NCI-H524 (cell line): ENCODE measurements at regions not wholly inside any gene's neighbourhood (a gene's known extent, or its start where the extent isn't known, plus 50 kb on each side); places are given as distances from the start of the nearest gene placed in this dataset.
A peak's percentile ranks its signal among the peaks of the same experiment; 100 is the strongest.

Source experiments
- DNase-seq, 2 experiments: peaks; one replicate each; lab custom pipeline; 2025; lab: John Stamatoyannopoulos, UW

DNA sequence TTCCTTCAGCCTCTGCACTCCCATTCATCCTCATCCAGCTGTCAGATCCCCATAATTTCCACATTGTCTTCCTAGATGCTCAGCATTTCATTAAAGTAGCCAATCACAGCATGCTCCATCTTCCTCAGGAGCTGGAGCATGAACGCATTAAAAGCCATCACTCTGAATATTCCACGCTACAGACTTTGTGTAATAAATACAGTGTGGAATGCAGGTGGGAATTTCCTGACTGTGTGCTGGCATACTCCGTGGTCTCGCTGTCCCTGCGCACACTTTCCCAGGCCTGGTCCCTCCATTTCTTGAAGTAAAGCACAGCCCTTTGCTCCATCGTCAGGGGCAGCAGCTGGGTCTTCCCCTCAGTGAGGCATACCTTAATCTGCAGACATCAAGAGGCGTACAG is 123.7 kb upstream of the NCK2 start:
- no peak for DNase-seq

DNA sequence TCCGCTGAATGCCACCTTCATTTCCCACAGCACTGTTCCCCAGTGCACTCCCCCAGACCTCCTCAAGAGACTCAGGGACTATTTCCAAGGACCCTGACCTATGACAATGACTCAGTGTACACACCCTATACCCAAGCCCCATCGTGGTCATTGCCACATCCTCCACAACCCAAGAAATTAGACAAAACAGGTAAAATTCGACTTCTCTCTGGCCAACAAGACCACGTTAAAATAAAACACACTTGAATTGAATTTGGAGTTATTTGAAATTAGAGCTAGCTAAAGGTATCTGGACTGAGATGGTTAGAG is 126.4 kb upstream of the NCK2 start:
- DNase-seq, result no peak

DNA sequence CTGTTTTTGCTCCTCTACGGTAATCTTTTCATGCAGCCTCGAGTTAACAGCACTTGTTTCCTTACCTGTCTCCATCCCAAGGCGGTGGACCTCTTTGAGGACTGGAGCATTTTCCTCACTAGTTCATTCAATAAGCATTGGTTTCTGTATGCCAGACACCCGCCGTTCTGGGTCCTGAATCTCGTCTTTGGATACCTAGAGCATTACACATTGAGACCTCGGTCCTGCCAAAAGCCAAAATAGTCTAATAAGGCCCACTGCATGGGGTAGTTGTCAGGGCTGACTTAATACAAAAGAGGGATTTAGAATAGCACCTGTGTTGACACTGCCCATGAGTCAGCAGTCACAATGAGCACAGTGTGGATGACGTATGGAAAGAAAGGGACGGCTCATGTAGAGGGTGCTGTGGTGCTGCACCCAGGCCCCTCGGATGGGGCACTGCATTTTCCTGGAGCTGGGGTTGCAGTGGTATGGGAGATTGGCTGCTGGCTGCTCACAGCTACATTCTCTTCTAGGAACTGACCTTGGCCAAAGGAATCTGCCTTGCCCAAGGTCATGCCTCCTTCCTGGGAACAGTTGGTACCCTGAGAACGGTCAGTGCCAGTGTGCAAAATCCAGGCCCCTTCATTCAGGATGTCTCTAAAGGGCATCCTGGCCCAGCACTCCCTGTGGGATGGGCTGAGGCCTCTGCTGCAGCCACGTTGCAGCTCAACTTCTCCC is 126.9 kb upstream of the NCK2 start:
- DNase-seq, result no peak

DNA sequence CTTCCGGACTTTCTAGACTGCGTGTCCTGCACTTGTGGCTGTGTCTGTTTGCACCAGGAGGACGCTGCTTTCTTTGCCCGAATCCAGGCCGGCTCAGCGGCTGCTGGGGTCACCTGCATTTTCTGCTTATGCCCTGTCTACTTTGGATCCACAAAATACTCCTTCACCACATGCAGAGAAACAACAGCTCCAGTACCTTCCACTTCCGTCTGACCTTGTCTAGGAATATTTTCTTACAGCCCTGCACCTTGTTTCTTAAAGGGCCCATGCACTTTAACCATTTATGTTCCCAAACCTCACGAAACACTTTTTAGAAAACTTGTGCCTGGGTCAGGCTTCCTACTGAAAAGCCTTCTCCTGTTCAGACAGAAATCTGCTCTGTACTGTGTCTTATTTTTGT is 129.4 kb upstream of the NCK2 start:
- DNase-seq, result no peak

DNA sequence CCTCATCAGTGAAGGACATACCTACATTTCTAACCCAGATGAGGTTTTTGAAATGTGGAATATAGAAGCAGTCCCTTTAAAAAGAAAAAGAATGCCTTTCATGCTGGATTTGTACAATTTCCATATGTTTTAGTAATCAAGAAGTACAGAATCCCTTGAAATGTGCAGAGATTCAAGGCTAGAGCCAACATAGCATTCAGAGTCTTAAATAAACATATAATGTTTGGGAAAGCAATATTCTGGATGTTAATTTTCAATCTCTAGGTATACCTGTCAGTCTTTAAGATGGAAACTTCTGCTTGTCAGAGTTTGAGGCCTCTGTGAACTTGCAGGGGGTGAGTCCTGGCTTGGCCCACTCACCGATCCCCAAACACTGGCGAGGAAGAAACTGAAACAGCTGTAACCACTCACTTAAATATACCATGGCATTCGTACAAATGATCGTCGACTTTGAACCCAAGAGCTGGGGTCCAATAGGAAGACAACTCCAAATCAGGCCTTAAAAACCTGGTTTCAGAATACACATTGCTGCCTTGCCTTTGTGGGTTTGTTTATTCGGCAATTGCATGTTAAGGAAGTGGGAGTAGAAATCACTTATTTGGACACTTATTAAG is 132.8 kb upstream of the NCK2 start:
- no peak for DNase-seq

DNA sequence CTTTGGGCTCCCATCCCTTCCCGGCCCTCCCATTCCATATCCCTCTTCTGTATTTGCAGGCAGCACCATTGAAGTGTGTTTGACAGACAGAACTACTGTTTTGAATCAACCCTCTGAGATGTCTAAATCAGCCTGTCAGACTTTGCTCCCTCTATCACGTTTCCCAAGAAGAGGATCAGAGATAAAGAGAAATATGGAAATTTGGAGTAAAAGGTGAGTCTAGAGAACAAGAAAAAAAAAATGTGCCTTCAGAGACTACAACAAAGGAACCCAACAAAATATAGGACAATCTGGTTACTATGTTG is 133.4 kb upstream of the NCK2 start:
- DNase-seq, result no peak

DNA sequence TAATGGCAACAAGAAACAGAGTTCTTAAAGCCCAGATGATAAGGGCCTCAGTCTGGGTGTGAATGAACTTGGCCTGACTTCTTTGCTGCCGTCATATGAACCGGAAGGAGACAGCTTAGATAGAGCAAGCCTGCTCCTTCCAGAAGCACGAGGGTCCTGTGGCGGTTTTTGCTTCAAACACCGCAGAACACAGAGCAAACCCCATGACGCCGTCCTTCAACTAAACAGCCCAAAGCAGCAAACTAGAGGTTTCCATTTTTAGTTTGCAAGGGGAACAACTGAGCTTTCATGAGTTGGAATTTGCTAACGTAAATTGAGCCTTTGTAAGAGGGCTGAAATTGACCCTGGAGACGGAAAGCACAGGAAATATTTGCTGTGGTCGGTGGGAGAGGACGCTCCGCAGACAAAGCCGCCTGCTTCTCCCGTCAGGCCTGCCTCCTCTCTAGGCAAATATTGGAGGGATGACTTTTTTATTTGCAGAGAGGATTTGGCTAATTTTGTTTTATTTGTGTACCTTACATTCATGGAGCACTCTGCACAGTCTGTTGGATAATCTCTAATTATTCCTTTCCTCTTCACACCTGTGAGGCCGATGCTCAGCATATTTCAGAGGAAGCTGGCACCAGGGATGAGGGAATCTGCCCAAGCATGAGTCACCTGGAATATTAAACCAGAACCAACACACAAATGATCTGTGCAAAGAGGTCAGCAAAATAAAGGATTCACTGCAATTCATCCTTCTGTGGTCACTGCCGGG is 134.0 kb upstream of the NCK2 start:
- no peak for DNase-seq

DNA sequence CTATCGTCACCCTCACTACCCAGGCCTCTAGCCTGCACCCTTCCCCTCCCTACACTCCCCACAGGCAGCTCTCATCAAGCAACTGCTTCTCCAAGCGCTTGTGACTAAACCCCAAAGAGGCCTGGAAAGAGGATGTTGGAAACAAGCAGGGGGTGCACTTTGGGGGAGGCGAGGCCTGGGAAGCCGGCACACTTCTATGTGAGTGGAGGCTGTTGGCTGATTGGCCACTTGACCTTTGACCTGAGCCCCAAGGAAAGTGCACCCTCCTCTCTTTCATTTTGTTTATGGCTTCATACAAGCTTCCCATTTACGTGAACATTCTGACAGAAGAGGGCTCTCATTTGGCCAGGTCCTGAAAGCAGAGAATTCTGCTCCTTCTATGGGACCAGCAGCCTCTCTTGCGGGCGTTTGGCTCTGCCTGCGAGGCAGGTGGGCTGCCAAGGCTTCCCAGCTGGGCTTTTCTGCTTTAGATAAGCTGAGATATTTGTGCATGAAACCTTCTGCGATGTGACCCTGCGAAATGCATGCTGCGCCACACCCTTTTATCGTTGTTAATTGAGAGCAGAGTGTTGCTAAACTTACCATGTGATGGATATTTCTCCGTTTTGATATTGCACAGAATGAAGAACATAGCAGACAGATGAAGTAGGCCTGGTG is 134.8 kb upstream of the NCK2 start:
- DNase-seq, result no peak

DNA sequence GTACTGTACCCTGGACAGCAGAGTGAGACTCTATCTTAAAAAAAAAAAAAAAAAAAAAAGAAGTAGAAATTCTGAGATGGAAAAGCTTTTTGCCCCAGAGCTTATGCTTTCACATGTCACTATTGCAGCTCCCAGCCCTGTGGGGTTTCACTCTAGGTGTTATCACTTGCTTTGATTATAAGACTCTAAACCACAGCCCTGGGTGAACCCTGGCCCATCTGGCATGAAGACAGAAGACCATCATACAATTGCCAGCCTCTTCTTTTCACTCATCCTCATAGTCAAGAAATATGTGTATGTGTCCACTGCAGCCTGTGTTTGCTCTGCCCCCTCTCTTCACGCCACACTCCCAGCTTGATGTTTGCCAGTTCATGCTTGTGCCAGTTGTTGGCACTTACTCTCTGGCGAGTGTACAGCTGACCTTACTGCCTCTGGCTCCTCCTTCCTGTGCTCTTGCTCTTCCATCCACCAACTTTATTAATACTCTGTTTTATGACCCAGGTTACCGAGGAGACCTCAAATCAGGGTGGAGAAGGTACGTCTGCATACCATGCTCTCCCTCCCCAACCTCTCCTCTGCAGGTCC is 136.7 kb upstream of the NCK2 start:
- no peak for DNase-seq

DNA sequence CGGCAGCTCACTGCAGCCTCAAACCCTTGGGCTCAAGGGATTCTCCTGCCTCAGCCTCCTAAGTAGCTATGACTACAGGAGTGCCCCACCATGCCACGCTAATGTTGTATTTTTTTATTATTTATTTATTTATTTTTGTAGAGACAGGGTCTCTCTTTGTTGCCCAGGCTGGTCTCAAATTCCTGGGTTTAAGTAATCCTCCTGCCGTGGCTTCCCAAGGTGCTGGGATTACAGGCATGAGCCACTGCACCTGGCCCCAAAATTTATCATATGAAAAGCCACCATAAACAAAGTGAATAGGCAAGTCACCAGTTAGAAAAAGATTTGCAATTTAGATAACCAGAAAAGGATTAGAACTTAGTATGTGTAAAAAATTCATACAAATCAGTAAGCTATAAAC is 138.6 kb upstream of the NCK2 start:
- no peak for DNase-seq

DNA sequence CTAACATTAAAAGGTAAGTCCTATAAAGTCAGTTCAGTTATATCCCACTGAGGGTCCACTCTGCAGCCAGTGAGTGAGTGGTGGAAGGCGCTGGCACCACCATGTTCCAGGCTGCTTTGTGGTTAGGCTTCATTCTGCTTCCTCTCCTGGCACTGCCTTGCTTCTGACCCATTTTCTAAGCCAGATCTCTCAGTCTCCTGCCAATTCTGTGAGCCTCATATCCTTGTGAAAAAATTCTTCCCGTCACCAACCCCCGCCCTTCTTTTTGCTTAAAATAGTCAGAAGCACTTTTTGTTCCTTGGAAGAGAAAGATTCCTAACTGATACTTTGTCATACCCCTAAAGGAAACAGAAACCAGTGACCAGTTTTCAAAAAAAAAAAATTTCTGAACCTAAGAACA is 139.8 kb upstream of the NCK2 start:
- DNase-seq, result no peak

DNA sequence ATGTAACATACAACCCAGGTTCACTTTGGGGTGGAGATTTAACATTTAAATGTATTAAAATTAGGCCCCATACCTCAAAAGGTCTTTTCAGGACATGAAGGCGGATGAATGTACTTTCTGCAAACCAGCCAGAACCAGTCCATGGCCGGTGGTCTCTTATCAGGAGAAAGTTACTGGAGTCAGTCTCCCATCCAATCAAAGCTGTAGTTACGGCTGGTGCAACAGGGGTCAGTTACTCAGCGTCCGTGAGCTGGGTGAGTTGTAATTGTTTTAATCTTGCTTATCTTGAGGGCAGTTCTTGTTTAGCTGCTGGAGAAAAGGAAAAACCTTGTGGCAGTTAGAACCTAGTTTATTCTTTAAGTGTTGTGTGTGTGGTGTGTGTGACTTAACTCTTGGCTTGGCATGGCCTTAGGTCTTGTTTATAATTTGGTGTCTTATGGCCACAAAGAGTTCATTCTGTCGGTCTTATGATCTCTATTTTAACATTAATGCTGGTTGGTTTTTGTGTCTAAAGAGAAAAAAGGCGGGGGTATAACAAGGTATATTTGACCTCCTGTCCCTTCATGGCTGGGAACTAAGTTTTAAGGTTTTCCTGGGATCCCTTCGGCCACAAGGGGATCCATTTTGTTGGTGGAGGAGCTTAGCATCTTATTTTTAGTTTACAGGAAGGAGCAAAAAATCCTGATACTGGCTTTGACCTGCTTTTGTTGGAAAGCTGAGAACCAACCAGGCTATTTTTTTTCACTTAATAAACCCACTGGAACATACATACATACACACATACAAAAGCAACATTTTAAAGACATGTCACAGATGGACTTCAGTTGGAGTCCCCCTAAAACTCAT is 143.5 kb upstream of the NCK2 start:
- no peak for DNase-seq

DNA sequence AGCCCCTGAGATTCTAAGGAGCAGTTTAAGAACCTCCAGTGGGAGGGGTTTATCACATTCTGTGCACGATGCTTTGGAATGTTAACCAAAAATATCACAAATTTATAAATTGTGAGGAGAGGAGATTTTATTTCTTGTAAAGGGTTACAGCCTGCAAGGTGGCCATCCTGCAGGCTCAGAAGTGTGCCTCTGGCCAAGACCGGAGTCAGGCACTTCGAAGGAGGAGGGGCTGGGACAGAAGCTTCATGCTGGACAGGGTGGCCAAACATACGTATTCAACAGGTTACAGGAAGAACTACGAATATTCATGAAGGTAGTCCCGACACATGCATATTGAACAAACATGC is 144.1 kb upstream of the NCK2 start:
- DNase-seq, result no peak

DNA sequence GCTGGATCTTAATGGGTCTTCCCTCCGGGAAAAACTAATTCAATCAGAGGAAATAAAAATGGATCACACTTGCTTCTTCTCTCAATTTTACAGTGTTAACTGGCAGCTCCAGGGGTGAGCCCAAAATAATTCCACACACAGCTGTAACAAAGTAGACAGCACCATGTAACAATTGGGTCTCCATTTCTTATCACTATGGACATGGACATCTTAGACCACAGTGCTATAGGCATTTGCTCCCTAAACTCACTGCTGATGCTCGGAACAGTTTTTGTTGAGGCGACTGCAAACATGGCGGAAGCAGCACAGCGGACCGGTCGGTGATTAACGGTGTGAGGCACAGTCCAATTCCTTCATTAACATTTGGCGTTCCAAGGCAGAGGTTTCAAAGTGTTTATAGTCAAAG is 144.7 kb upstream of the NCK2 start:
- DNase-seq, result no peak

DNA sequence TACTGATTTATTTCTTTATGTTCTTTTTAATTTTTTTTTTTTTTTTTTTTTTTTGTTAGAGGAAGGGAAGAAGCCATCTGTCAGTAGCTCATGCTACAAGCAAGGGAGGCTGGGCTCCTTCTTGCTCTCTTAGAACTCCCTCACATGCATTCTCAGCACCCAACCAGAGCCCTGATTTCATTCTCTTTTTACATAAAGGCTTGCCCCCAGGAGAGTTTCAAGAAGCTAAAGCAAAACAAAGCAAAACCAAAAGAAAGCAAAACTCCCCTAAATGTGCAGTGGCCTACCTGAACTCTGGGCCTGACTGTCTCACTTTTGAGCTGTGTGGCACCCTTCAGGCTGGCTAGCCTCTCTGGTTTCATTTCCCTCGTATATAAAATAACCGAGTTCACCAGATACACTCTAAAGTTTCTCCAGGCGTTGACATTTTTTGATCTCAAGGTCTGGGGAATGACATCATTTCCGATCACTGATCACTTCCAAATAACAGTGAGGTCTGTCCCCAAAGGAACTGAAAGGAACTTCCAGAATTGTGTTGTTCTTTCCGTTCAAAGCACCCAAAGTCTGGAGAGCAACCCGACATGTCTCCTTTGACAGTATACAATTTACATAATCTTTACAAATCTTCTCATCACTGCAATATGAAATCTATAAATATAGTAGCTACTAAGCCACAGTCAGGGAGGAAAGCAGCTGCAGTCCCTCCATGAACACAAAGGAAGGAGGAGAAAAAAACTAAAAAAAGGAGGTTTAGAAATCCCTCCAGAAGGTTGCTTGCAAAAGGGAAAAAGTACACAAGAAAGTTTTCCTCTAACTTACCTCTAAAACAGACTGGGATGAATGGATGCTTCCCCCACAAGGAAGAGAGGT is 145.6 kb upstream of the NCK2 start:
- DNase-seq, result no peak

DNA sequence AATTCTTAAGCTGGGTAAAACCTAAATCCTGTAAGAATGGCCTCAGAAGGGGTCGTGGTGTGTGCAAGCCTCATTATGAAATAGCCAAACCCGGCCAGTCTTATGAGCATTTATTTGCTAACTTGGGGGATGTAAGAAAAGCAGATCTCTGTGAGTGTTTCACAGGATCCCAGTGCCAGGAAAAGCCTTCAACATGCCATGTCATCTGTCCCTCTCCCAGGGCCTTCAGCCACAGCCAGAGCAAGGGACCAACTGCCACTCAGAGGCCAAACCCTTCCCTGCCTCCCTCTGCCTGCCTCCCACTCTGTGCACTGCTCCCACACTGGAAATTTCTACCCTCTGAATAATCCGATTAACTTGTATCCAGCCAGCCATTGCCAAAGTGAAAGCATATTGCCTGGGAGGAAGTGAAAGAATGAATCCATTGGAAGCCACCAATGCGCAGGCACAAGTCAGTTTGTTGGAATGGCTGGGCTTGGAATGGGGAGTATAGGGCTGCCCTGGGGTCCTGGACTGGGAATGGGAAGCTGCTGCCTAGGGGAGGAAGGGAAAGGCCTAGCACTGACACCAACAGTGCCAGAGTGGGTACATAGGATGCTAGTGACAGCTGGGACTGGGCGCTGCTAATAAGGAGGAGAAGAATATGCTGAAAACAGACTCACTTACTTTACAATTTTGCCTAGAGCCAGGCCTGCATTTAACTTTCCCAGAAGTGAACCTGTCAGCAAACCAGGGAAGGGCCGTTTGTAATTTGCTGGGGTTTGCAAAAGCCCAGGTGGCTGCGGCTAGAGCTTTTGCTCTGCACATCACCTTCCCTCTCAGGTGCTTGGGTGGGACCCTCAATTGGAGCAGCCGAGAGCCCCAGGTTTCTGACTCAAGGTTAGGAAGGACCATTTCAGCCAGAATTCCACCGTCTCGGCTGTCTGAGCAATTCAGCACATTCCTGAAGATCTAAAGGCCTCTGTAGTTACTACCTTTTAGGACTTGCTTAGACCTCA is 146.6 kb upstream of the NCK2 start:
- peak; percentile 72 to 76 for DNase-seq

DNA sequence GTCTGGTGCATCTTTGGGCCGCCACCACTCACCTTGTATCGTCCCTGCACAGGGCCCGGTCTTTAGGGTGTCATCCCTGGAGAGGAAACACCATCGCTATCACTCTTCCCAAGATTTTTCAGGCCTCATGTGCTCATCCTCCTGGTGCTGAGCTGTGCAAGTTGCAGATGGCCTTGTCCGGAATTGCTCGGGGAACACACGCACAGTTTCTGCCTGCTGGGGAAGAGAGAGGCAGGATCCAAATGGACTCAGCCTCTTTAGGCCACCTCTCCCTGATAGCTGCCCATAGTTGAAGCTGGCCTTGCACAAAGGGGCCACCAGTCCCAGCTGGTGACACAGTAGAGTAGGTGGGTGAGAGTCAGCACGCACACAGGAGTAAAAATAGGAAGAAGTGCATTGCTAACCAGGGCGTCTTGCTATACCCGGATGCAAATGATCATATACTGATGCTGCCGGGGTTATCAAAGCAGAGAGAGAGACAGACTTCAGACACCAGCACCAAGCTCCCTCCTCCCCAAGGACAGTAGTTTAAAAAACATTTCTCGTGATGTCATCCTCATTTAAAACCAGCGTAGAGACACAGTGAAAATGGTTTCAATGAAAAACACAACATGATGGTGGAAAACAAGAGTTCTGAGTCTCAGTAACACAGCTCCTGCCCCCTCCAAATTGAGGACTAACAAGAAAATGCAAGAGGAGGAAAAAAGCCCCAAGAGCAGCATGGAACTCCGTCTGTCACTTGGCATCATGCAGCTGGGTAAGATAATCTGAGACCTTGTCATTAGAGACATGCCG is 147.5 kb upstream of the NCK2 start:
- peak in 1 of 2 experiments; percentile 77 for DNase-seq

DNA sequence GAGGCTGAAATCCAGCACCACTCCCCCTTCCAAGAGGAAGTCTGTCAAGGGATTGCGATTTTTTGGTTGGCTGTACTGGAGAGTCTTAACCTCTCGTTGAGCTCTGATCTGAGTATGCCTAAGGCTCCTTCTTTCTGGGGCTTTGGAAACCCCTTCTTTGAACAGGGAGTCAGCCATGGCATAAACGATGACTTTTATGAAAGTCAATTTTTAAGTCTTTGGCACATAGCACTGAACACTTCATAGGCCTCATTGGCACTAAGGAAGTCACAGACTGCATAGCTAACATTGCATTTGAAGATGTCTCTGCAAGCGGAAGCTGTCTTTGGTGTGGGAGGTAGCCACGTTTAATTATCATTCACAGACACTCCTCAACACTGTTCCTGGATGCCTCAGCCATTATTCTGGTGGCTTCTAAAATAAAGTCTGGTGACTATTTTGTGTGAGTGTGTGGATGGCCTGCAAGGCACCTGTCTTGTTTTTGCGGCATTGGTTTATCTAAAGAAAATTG is 148.2 kb upstream of the NCK2 start:
- DNase-seq, result no peak

DNA sequence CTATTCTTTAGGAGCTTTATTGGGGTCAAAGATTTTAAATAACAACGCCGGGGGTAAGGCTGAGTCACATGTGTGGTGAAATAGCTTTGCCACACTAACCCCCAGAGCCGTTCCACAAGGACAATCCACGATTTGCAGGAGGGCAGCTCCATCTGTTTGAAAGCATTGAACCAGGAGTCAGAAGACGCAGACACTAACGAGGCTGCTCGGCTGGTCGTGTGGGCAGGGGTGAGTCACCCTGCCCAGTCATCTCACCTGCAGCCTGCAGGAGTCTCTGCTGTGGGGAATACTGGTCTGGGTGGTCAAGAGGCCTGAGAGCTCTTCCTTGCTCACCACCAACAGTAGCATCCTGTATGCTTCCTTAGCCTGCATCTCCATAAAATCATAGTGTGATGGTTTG is 149.2 kb upstream of the NCK2 start:
- no peak for DNase-seq
